GM23248 (cell line): ENCODE measurements at regions not wholly inside any gene's neighbourhood (a gene's known extent, or its start where the extent isn't known, plus 50 kb on each side); places are given as distances from the start of the nearest gene placed in this dataset.

Source experiments
- DNase-seq: peaks from one replicate; pipeline ENCODE4 v3.0.0-alpha.2; 2015
- H2AFZ ChIP-seq: fragments of 200-600 bp; sonication (generic); 2 replicates; pipeline ENCODE4 v1.6.1; 2016; ENCODE audit warnings: antibody characterized with exemption
- H3F3A ChIP-seq: fragments of 200-600 bp; sonication (generic); 2 replicates; pipeline ENCODE4 v1.6.1; 2016; ENCODE audit warnings: mild to moderate bottlenecking, antibody characterized with exemption, mixed run types; ENCODE audit not compliant: insufficient read depth
- H3K27ac ChIP-seq: fragments of 200-600 bp; sonication (generic); 2 replicates; pipeline ENCODE4 v1.5.1; 2016; ENCODE audit warnings: mild to moderate bottlenecking
- H3K27me3 ChIP-seq: fragments of 200-600 bp; sonication (generic); replicated peaks from 2 replicates; pipeline ENCODE4 v1.6.1; 2016; ENCODE audit warnings: mild to moderate bottlenecking; ENCODE audit not compliant: insufficient read depth
- H3K36me3 ChIP-seq: fragments of 200-600 bp; sonication (generic); 2 replicates; pipeline ENCODE4 v1.6.1; 2016; ENCODE audit warnings: low read depth, mild to moderate bottlenecking
- H3K4me1 ChIP-seq: fragments of 200-600 bp; sonication (generic); 2 replicates; pipeline ENCODE4 v1.6.1; 2016; ENCODE audit warnings: mild to moderate bottlenecking; ENCODE audit not compliant: insufficient read depth
- H3K4me2 ChIP-seq: fragments of 200-600 bp; sonication (generic); one replicate; pipeline ENCODE4 v1.6.1; 2016; ENCODE audit warnings: mild to moderate bottlenecking; ENCODE audit not compliant: unreplicated experiment
- H3K4me3 ChIP-seq: fragments of 200-600 bp; sonication (generic); 2 replicates; pipeline ENCODE4 v1.5.1; 2016; ENCODE audit warnings: mild to moderate bottlenecking
- H3K79me2 ChIP-seq: fragments of 200-600 bp; sonication (generic); 2 replicates; pipeline ENCODE4 v1.6.1; 2016; ENCODE audit warnings: mild to moderate bottlenecking; ENCODE audit not compliant: insufficient read depth
- H3K9ac ChIP-seq: fragments of 200-600 bp; sonication (generic); 2 replicates; pipeline ENCODE4 v1.6.1; 2016; ENCODE audit warnings: mild to moderate bottlenecking
- H3K9me2 ChIP-seq: fragments of 200-600 bp; sonication (generic); 2 replicates; pipeline ENCODE4 v1.6.1; 2016; ENCODE audit warnings: mixed run types, mild to moderate bottlenecking, moderate library complexity; ENCODE audit not compliant: insufficient read depth
- H3K9me3 ChIP-seq: fragments of 200-600 bp; sonication (generic); one replicate; pipeline ENCODE4 v1.6.1; 2017; ENCODE audit warnings: low read depth
- H4K20me1 ChIP-seq: fragments of 200-600 bp; sonication (generic); 2 replicates; pipeline ENCODE4 v1.6.0; 2016; ENCODE audit not compliant: insufficient read depth
- EZH2 ChIP-seq: fragments of 200-600 bp; sonication (generic); IDR thresholded peaks from 2 replicates; pipeline ENCODE4 v1.6.1; 2018; ENCODE audit warnings: antibody characterized with exemption, mild to moderate bottlenecking; ENCODE audit not compliant: insufficient read depth, poor library complexity, severe bottlenecking
- EZH2phosphoT487 ChIP-seq: fragments of 200-600 bp; sonication (generic); IDR thresholded peaks from 2 replicates; pipeline ENCODE4 v1.6.1; 2018; ENCODE audit warnings: antibody characterized with exemption, moderate library complexity, mild to moderate bottlenecking, low read depth; ENCODE audit not compliant: insufficient read depth
- WGBS, 2 experiments: methylation state at CpG; one replicate each; pipeline ENCODE4 v1.1.6; 2015 to 2017; ENCODE audit warnings: low lambda C conversion rate in 2 of 2, low coverage in 1 of 2; ENCODE audit errors: missing lambda C conversion rate in 2 of 2; 5-methylcytosine and 5-hydroxymethylcytosine counted together
- in situ Hi-C: fragments of 300-500 bp; cut with MboI; formaldehyde crosslinking; loops from 2 replicates; pipeline ENCODE4 v1.15.0; 2020

- H4K20me1 ChIP-seq, result no peaks in the 10 kb centered on the region
- no peak overlapping the region for H2AFZ ChIP-seq
- TF ChIP-seq EZH2 (no peak), EZH2phosphoT487 (no peak)
- WGBS, 2 experiments, result 19 to 29% methylated on average over 5 of the region's 5 CpGs
- no peaks in the 10 kb centered on the region for H3K27me3 ChIP-seq
- no peak overlapping the region for H3K9ac ChIP-seq
- H3K9me2 ChIP-seq, result no peaks in the 10 kb centered on the region
- H3K4me3 ChIP-seq, result no peak overlapping the region
- H3K79me2 ChIP-seq, result no peaks in the 10 kb centered on the region
- H3K9me3 ChIP-seq, result no peaks in the 10 kb centered on the region
- no peaks in the 10 kb centered on the region for H3K4me1 ChIP-seq
- H3K27ac ChIP-seq, result no peak overlapping the region
- peak; percentile 13 for DNase-seq
- in situ Hi-C loops, result no loop called here
- no peaks in the 10 kb centered on the region for H3F3A ChIP-seq
- no peaks in the 10 kb centered on the region for H3K36me3 ChIP-seq
- no peak overlapping the region for H3K4me2 ChIP-seq
Measured at GRCh38 chrX:20347481-20347880, 80.8 kb upstream of the RPS6KA3 start.

- Histone ChIP-seq H3K4me1 (no peaks in the 10 kb centered on the region), H3K36me3 (no peaks in the 10 kb centered on the region), H3K27me3 (no peaks in the 10 kb centered on the region), H4K20me1 (no peaks in the 10 kb centered on the region), H3K4me2 (no peak overlapping the region), H3K9me2 (no peaks in the 10 kb centered on the region), H3K27ac (no peak overlapping the region), H3K9me3 (no peaks in the 10 kb centered on the region), H3K4me3 (no peak overlapping the region), H3F3A (no peaks in the 10 kb centered on the region), H3K9ac (no peak overlapping the region), H2AFZ (no peak overlapping the region), H3K79me2 (no peaks in the 10 kb centered on the region)
- in situ Hi-C loops, result no loop called here
- DNase-seq, result no peak
- TF ChIP-seq EZH2 (no peak), EZH2phosphoT487 (no peak)
- WGBS, 2 experiments, result 0% methylated on average over 1 of the region's 1 CpG
Measured at GRCh38 chrX:20333672-20334071, 67.0 kb upstream of the RPS6KA3 start.

- in situ Hi-C loops, result no loop called here
Measured at GRCh38 chrX:20330545-20330944, 63.8 kb upstream of the RPS6KA3 start.

GRCh38 chrX:20329435-20329834, 62.7 kb upstream of the RPS6KA3 start:
- Histone ChIP-seq H3K9ac (no peak overlapping the region), H3K4me1 (no peaks in the 10 kb centered on the region), H3K79me2 (no peaks in the 10 kb centered on the region), H2AFZ (no peak overlapping the region), H3K27me3 (no peaks in the 10 kb centered on the region), H3K4me3 (no peak overlapping the region), H3K36me3 (no peaks in the 10 kb centered on the region), H3K9me3 (no peaks in the 10 kb centered on the region), H3K9me2 (no peaks in the 10 kb centered on the region), H3K27ac (no peak overlapping the region), H3F3A (no peaks in the 10 kb centered on the region), H4K20me1 (no peaks in the 10 kb centered on the region), H3K4me2 (no peak overlapping the region)
- TF ChIP-seq EZH2 (no peak), EZH2phosphoT487 (no peak)
- DNase-seq, result no peak
- in situ Hi-C loops, result no loop called here
- 57 to 61% methylated on average over 3 of the region's 3 CpGs for WGBS, 2 experiments

More at GRCh38 chrX:20330545-20330944, 63.8 kb upstream of the RPS6KA3 start:
- H3K27ac ChIP-seq, result no peak overlapping the region
- H3K9ac ChIP-seq, result no peak overlapping the region
- no peaks in the 10 kb centered on the region for H3K36me3 ChIP-seq
- H3K79me2 ChIP-seq, result no peaks in the 10 kb centered on the region
- TF ChIP-seq EZH2phosphoT487 (no peak), EZH2 (no peak)
- H3K4me1 ChIP-seq, result no peaks in the 10 kb centered on the region
- H3F3A ChIP-seq, result no peaks in the 10 kb centered on the region
- no peak overlapping the region for H3K4me2 ChIP-seq
- DNase-seq, result no peak
- H3K9me2 ChIP-seq, result no peaks in the 10 kb centered on the region
- no peaks in the 10 kb centered on the region for H4K20me1 ChIP-seq
- no peaks in the 10 kb centered on the region for H3K27me3 ChIP-seq
- WGBS, 2 experiments, result 88 to 100% methylated on average over 2 of the region's 2 CpGs
- H2AFZ ChIP-seq, result no peak overlapping the region
- H3K4me3 ChIP-seq, result no peak overlapping the region
- no peaks in the 10 kb centered on the region for H3K9me3 ChIP-seq

- H2AFZ ChIP-seq, result no peak overlapping the region
- H3K4me3 ChIP-seq, result no peak overlapping the region
- 24 to 33% methylated on average over 6 of the region's 6 CpGs for WGBS, 2 experiments
- H3K9me2 ChIP-seq, result no peaks in the 10 kb centered on the region
- no peak overlapping the region for H3K27ac ChIP-seq
- no peaks in the 10 kb centered on the region for H3K4me1 ChIP-seq
- H4K20me1 ChIP-seq, result no peaks in the 10 kb centered on the region
- H3K9ac ChIP-seq, result no peak overlapping the region
- H3K4me2 ChIP-seq, result no peak overlapping the region
- H3K36me3 ChIP-seq, result no peaks in the 10 kb centered on the region
- in situ Hi-C loops, result no loop called here
- no peaks in the 10 kb centered on the region for H3K9me3 ChIP-seq
- H3F3A ChIP-seq, result no peaks in the 10 kb centered on the region
- no peaks in the 10 kb centered on the region for H3K27me3 ChIP-seq
- no peaks in the 10 kb centered on the region for H3K79me2 ChIP-seq
- TF ChIP-seq EZH2phosphoT487 (no peak), EZH2 (no peak)
- DNase-seq, result no peak
Measured at GRCh38 chrX:20325786-20326388, 59.2 kb upstream of the RPS6KA3 start.
